ENCODE measurements at regions not wholly inside any gene's neighbourhood (a gene's known extent, or its start where the extent isn't known, plus 50 kb on each side); places are given as distances from the start of the nearest gene placed in this dataset.

DNA sequence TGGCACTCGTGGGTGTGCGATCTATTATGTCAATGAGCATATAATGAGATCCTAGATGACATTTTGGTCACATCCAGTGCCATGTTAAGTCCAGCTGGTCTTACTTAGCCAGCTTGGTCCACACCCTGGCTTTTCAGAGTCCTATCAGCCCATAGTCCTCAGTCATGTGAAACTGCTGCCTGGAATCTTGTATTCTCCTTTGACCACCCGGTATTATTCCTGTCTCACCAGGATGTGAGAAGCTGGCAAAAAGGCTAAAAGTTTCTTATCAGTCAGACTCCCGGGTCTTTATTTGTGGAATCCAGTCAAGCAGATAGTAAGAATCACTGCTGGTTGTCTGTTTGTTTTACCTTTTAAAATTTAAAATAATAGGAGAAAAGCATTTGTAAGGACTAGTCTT is 705.6 kb upstream of the GHITM start:
- no peaks in the 10 kb centered on the region for H3K36me3 ChIP-seq (ENCODE audit: control insufficient read depth, insufficient read depth, low read length)
- no peak overlapping the region for H2BK120ac ChIP-seq (ENCODE audit: low read depth, low read length)
- H2BK5ac ChIP-seq (ENCODE audit: low read length) = no peak overlapping the region
- H3K18ac ChIP-seq (ENCODE audit: low read length) = no peak overlapping the region
- no peak overlapping the region for H4K5ac ChIP-seq (ENCODE audit: low read length)
- no CpG with 5 or more reads among the region's 4 CpGs for WGBS (ENCODE audit: extremely low coverage, insufficient coverage, low lambda C conversion rate)
- H3K79me1 ChIP-seq (ENCODE audit: low read length) = no peaks in the 10 kb centered on the region
- H3K4me2 ChIP-seq (ENCODE audit: low read length) = no peak overlapping the region
- no peak overlapping the region for H3K4ac ChIP-seq (ENCODE audit: low read depth, low read length)
- no peak overlapping the region for H3K4me3 ChIP-seq (ENCODE audit: low read length)
- H2BK15ac ChIP-seq (replicated peaks; ENCODE audit: low read depth) = no peak overlapping the region
- no peak overlapping the region for H3K23ac ChIP-seq (ENCODE audit: low read length)
- peaks cover 2% of the 10 kb centered on the region for H3K4me1 ChIP-seq (ENCODE audit: control insufficient read depth, low read depth, low read length)
- H2AK5ac ChIP-seq (ENCODE audit: low read length) = no peak overlapping the region
- H3K27me3 ChIP-seq (ENCODE audit: insufficient read depth, low read length, poor library complexity) = no peaks in the 10 kb centered on the region
- H3K79me2 ChIP-seq (ENCODE audit: control insufficient read depth, insufficient read depth, low read length) = no peaks in the 10 kb centered on the region
- no peak overlapping the region for H4K8ac ChIP-seq (ENCODE audit: low read depth, low read length)
- H3K9ac ChIP-seq (ENCODE audit: low read length) = no peak overlapping the region
- no peak overlapping the region for H3K56ac ChIP-seq (ENCODE audit: low read length)
- peak overlapping the region; percentile 12 for H3K27ac ChIP-seq (ENCODE audit: low read depth, low read length)
- peak; percentile 77 for DNase-seq

DNA sequence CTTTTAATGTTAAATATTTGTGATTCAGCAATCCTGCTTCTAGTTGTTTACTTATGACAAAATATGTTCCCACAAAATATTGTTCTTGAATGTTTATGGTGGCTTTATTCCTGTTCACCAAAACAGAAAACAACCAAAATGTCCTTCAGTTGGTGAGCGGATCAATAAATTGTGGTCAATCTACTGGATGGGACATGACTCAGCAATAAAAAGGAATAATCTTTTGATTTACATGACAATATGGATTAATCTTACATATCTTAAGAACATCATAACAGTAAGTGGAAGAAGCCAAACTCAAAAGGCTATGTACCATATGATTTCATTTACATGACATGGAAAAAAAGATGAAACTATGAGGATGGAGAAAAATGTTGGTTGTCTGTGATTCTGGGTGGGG is 691.3 kb upstream of the GHITM start:
- H2BK120ac ChIP-seq (ENCODE audit: low read depth, low read length) = no peak overlapping the region
- H2AK5ac ChIP-seq (ENCODE audit: low read length) = no peak overlapping the region
- H3K27ac ChIP-seq (ENCODE audit: low read depth, low read length) = no peak overlapping the region
- H4K5ac ChIP-seq (ENCODE audit: low read length) = no peak overlapping the region
- no peak overlapping the region for H3K4me2 ChIP-seq (ENCODE audit: low read length)
- no peak overlapping the region for H2BK15ac ChIP-seq (replicated peaks; ENCODE audit: low read depth)
- no peaks in the 10 kb centered on the region for H3K27me3 ChIP-seq (ENCODE audit: insufficient read depth, low read length, poor library complexity)
- H3K36me3 ChIP-seq (ENCODE audit: control insufficient read depth, insufficient read depth, low read length) = no peaks in the 10 kb centered on the region
- no peak overlapping the region for H3K4ac ChIP-seq (ENCODE audit: low read depth, low read length)
- no peaks in the 10 kb centered on the region for H3K79me2 ChIP-seq (ENCODE audit: control insufficient read depth, insufficient read depth, low read length)
- no peak overlapping the region for H3K56ac ChIP-seq (ENCODE audit: low read length)
- H3K4me1 ChIP-seq (ENCODE audit: control insufficient read depth, low read depth, low read length) = no peaks in the 10 kb centered on the region
- H4K8ac ChIP-seq (ENCODE audit: low read depth, low read length) = no peak overlapping the region
- WGBS (ENCODE audit: extremely low coverage, insufficient coverage, low lambda C conversion rate) = no CpG with 5 or more reads among the region's 1 CpG
- H3K4me3 ChIP-seq (ENCODE audit: low read length) = no peak overlapping the region
- no peak overlapping the region for H2BK5ac ChIP-seq (ENCODE audit: low read length)
- H3K18ac ChIP-seq (ENCODE audit: low read length) = no peak overlapping the region
- no peak overlapping the region for H3K9ac ChIP-seq (ENCODE audit: low read length)
- no peak overlapping the region for H3K23ac ChIP-seq (ENCODE audit: low read length)
- DNase-seq = no peak
- H3K79me1 ChIP-seq (ENCODE audit: low read length) = no peaks in the 10 kb centered on the region

DNA sequence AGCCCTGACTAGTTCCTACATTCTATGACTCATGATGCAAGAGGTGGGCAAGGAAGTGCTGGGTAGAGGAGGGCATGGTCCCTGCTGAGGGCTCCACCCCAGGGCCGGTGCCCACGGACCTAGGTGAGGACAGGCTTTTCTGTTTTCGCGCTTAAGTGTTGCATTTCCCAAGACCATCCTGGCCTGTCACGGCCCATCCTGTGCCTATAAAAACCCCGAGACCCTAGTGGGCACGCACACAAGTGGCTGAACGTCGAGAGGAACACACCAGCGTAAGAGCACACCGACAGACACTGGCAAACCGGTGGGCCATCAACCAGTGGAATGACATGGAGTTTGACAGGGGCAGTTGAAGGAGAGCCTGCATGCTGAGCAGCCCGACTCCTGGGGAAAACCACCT is 680.7 kb upstream of the GHITM start:
- Histone ChIP-seq H3K79me1 (ENCODE audit: low read length) (no peaks in the 10 kb centered on the region), H2BK15ac (replicated peaks; ENCODE audit: low read depth) (no peak overlapping the region), H3K18ac (ENCODE audit: low read length) (no peak overlapping the region), H3K4ac (ENCODE audit: low read depth, low read length) (no peak overlapping the region), H3K79me2 (ENCODE audit: control insufficient read depth, insufficient read depth, low read length) (no peaks in the 10 kb centered on the region), H2AK5ac (ENCODE audit: low read length) (no peak overlapping the region), H4K5ac (ENCODE audit: low read length) (no peak overlapping the region), H3K4me2 (ENCODE audit: low read length) (no peak overlapping the region), H2BK5ac (ENCODE audit: low read length) (no peak overlapping the region), H2BK120ac (ENCODE audit: low read depth, low read length) (no peak overlapping the region), H4K8ac (ENCODE audit: low read depth, low read length) (no peak overlapping the region), H3K4me3 (ENCODE audit: low read length) (no peak overlapping the region), H3K23ac (ENCODE audit: low read length) (no peak overlapping the region), H3K4me1 (ENCODE audit: control insufficient read depth, low read depth, low read length) (no peaks in the 10 kb centered on the region), H3K56ac (ENCODE audit: low read length) (no peak overlapping the region), H3K9ac (ENCODE audit: low read length) (no peak overlapping the region), H3K27me3 (ENCODE audit: insufficient read depth, low read length, poor library complexity) (no peaks in the 10 kb centered on the region), H3K27ac (ENCODE audit: low read depth, low read length) (no peak overlapping the region), H3K36me3 (ENCODE audit: control insufficient read depth, insufficient read depth, low read length) (no peaks in the 10 kb centered on the region)
- WGBS (ENCODE audit: extremely low coverage, insufficient coverage, low lambda C conversion rate) = no CpG with 5 or more reads among the region's 13 CpGs
- no peak for DNase-seq

DNA sequence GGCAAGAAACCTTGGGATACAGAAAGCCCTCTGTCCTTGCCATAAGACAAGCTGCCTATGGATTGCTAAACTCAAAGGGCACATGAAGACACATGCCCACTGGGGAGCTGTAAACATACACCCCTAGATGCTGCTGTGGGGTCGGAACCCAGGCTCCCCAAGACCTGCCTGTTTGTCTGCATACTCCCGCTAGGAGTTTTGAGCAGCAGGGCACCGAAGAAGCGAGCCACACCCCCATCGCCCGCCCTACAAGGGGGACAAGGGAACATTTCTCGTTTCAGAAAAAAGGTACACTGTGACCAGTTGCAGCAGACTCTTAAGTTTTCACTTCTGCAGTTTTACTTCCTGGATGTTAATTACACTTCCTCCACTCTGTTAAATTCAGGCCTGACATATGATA is 680.2 kb upstream of the GHITM start:
- Histone ChIP-seq H3K9ac (ENCODE audit: low read length) (no peak overlapping the region), H3K27me3 (ENCODE audit: insufficient read depth, low read length, poor library complexity) (no peaks in the 10 kb centered on the region), H3K4me3 (ENCODE audit: low read length) (no peak overlapping the region), H3K4me1 (ENCODE audit: control insufficient read depth, low read depth, low read length) (no peaks in the 10 kb centered on the region), H3K4ac (ENCODE audit: low read depth, low read length) (no peak overlapping the region), H3K56ac (ENCODE audit: low read length) (no peak overlapping the region), H2BK120ac (ENCODE audit: low read depth, low read length) (no peak overlapping the region), H3K36me3 (ENCODE audit: control insufficient read depth, insufficient read depth, low read length) (no peaks in the 10 kb centered on the region), H2BK5ac (ENCODE audit: low read length) (no peak overlapping the region), H2AK5ac (ENCODE audit: low read length) (no peak overlapping the region), H4K8ac (ENCODE audit: low read depth, low read length) (no peak overlapping the region), H4K5ac (ENCODE audit: low read length) (no peak overlapping the region), H3K23ac (ENCODE audit: low read length) (no peak overlapping the region), H3K4me2 (ENCODE audit: low read length) (no peak overlapping the region), H3K79me1 (ENCODE audit: low read length) (no peaks in the 10 kb centered on the region), H3K27ac (ENCODE audit: low read depth, low read length) (no peak overlapping the region), H2BK15ac (replicated peaks; ENCODE audit: low read depth) (no peak overlapping the region), H3K18ac (ENCODE audit: low read length) (no peak overlapping the region), H3K79me2 (ENCODE audit: control insufficient read depth, insufficient read depth, low read length) (no peaks in the 10 kb centered on the region)
- no CpG with 5 or more reads among the region's 7 CpGs for WGBS (ENCODE audit: extremely low coverage, insufficient coverage, low lambda C conversion rate)
- no peak for DNase-seq

DNA sequence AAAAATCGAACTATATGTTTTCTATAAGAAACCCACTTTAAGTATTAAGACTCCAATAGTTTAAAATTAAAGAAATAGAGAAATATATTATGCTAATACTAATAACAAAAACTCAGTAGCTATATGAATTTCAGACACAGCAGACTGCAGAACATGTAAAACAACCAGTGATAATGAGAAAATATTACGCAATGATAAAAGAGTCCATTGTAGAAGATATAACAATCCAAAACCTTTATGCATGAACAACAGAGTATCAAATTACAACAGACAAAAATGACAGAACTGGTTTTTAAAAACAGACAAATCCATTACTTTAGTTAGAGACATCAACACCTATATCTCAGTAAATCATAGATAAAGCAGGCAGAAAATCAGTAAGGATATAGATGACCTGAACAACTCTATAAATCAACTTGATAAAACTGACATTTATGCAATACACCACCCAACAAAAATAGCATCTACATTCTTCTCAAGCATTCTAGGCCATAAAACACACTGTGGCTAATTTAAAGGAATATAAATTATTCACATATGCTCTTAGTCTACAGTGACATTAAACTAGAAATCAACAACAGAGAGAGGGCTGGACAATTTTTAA is 669.5 kb upstream of the GHITM start:
- no peak for DNase-seq
- H3K9ac ChIP-seq (ENCODE audit: low read length) = no peak overlapping the region
- no peak overlapping the region for H2BK15ac ChIP-seq (replicated peaks; ENCODE audit: low read depth)
- no peak overlapping the region for H3K4me3 ChIP-seq (ENCODE audit: low read length)
- H3K4me2 ChIP-seq (ENCODE audit: low read length) = no peak overlapping the region
- H3K18ac ChIP-seq (ENCODE audit: low read length) = no peak overlapping the region
- no peak overlapping the region for H3K4ac ChIP-seq (ENCODE audit: low read depth, low read length)
- H3K79me2 ChIP-seq (ENCODE audit: control insufficient read depth, insufficient read depth, low read length) = no peaks in the 10 kb centered on the region
- H3K4me1 ChIP-seq (ENCODE audit: control insufficient read depth, low read depth, low read length) = no peaks in the 10 kb centered on the region
- H4K8ac ChIP-seq (ENCODE audit: low read depth, low read length) = no peak overlapping the region
- H3K56ac ChIP-seq (ENCODE audit: low read length) = no peak overlapping the region
- no peak overlapping the region for H4K5ac ChIP-seq (ENCODE audit: low read length)
- no peak overlapping the region for H2BK120ac ChIP-seq (ENCODE audit: low read depth, low read length)
- no peak overlapping the region for H3K23ac ChIP-seq (ENCODE audit: low read length)
- H2AK5ac ChIP-seq (ENCODE audit: low read length) = no peak overlapping the region
- H3K27ac ChIP-seq (ENCODE audit: low read depth, low read length) = no peak overlapping the region
- H3K79me1 ChIP-seq (ENCODE audit: low read length) = no peaks in the 10 kb centered on the region
- no CpG with 5 or more reads among the region's 2 CpGs for WGBS (ENCODE audit: extremely low coverage, insufficient coverage, low lambda C conversion rate)
- no peaks in the 10 kb centered on the region for H3K36me3 ChIP-seq (ENCODE audit: control insufficient read depth, insufficient read depth, low read length)
- H2BK5ac ChIP-seq (ENCODE audit: low read length) = no peak overlapping the region
- H3K27me3 ChIP-seq (ENCODE audit: insufficient read depth, low read length, poor library complexity) = no peaks in the 10 kb centered on the region

DNA sequence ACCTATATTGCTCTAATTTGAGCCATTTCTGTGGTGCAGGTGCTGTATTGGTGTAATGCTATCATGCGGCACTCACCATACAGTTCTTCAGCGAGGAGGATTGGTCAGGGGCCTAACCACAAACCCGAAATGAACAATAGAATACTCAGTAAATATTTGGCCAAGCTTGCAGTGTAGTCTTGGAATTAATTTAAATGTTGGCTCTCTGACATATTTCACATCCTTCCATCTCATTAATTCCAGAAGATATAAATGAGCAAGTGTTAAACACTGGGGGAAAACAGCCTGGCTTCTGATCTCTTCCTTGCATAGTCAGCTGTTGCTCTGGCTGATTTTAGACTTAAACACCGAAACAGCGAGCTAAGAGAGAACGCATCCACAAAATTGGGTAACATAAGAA is 663.1 kb upstream of the GHITM start:
- H2AK5ac ChIP-seq (ENCODE audit: low read length) = no peak overlapping the region
- H3K36me3 ChIP-seq (ENCODE audit: control insufficient read depth, insufficient read depth, low read length) = no peaks in the 10 kb centered on the region
- no CpG with 5 or more reads among the region's 6 CpGs for WGBS (ENCODE audit: extremely low coverage, insufficient coverage, low lambda C conversion rate)
- no peak overlapping the region for H3K27ac ChIP-seq (ENCODE audit: low read depth, low read length)
- no peak overlapping the region for H3K4me2 ChIP-seq (ENCODE audit: low read length)
- H4K8ac ChIP-seq (ENCODE audit: low read depth, low read length) = no peak overlapping the region
- H2BK5ac ChIP-seq (ENCODE audit: low read length) = no peak overlapping the region
- no peaks in the 10 kb centered on the region for H3K27me3 ChIP-seq (ENCODE audit: insufficient read depth, low read length, poor library complexity)
- no peak overlapping the region for H4K5ac ChIP-seq (ENCODE audit: low read length)
- no peak overlapping the region for H2BK15ac ChIP-seq (replicated peaks; ENCODE audit: low read depth)
- no peak overlapping the region for H3K23ac ChIP-seq (ENCODE audit: low read length)
- H3K4me3 ChIP-seq (ENCODE audit: low read length) = no peak overlapping the region
- H3K4me1 ChIP-seq (ENCODE audit: control insufficient read depth, low read depth, low read length) = no peaks in the 10 kb centered on the region
- no peak overlapping the region for H3K9ac ChIP-seq (ENCODE audit: low read length)
- no peak overlapping the region for H3K18ac ChIP-seq (ENCODE audit: low read length)
- H3K56ac ChIP-seq (ENCODE audit: low read length) = no peak overlapping the region
- DNase-seq = no peak
- no peaks in the 10 kb centered on the region for H3K79me1 ChIP-seq (ENCODE audit: low read length)
- no peak overlapping the region for H3K4ac ChIP-seq (ENCODE audit: low read depth, low read length)
- H2BK120ac ChIP-seq (ENCODE audit: low read depth, low read length) = no peak overlapping the region
- no peaks in the 10 kb centered on the region for H3K79me2 ChIP-seq (ENCODE audit: control insufficient read depth, insufficient read depth, low read length)

All from mesendoderm (in vitro differentiated cells).